ENCODE measurements at regions not wholly inside any gene's neighbourhood (a gene's known extent, or its start where the extent isn't known, plus 50 kb on each side); places are given as distances from the start of the nearest gene placed in this dataset.

DNA sequence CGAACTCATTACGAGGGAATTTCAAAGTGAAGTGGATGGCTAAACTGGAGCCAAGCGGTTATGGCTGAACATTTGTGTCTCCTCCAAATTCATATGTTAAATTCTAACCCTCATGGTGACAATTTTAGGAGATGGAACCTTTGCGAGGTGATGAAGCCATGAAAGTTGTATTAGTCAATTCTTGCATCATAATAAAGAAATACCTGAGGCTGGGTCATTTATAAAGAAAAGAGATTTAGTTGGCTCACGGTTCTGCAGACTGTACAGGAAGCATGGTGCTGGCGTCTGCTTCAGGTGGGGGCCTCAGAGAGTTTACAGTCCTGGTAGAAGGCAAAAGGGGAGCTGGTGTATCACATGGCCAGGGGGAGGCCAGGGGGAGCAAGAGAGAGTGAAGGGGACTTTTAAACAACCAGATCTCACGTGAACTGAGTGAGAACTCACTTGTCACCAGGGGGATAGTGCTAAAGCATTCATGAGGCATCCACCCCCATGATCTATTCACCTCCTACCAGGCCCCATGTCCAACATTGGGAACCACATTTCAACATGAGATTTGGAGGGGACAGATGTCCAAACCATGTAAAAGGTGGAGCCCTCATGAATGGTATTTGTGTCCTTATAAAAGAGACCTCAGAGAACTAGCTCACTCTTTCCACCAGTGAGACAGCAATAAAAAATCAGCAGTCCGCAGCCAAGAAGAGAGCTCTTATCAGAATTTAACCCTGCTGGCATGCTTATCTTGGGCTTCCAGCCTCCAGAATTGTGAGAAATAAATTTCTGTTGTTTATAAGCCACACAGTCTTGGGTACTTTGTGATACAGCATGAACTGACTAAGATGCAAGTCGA lies 143.4 kb downstream of the MTRR start:
- TF ChIP-seq, protein P1, sequence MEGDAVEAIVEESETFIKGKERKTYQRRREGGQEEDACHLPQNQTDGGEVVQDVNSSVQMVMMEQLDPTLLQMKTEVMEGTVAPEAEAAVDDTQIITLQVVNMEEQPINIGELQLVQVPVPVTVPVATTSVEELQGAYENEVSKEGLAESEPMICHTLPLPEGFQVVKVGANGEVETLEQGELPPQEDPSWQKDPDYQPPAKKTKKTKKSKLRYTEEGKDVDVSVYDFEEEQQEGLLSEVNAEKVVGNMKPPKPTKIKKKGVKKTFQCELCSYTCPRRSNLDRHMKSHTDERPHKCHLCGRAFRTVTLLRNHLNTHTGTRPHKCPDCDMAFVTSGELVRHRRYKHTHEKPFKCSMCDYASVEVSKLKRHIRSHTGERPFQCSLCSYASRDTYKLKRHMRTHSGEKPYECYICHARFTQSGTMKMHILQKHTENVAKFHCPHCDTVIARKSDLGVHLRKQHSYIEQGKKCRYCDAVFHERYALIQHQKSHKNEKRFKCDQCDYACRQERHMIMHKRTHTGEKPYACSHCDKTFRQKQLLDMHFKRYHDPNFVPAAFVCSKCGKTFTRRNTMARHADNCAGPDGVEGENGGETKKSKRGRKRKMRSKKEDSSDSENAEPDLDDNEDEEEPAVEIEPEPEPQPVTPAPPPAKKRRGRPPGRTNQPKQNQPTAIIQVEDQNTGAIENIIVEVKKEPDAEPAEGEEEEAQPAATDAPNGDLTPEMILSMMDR (IDR thresholded peaks at IDR 0.05; ENCODE audit: poor library complexity, severe bottlenecking): no peak
- TF ChIP-seq EZH2 (IDR thresholded peaks at IDR 0.05; ENCODE audit: borderline replicate concordance, insufficient read depth, low read length, poor library complexity, severe bottlenecking): no peak
- TF ChIP-seq, protein P2, sequence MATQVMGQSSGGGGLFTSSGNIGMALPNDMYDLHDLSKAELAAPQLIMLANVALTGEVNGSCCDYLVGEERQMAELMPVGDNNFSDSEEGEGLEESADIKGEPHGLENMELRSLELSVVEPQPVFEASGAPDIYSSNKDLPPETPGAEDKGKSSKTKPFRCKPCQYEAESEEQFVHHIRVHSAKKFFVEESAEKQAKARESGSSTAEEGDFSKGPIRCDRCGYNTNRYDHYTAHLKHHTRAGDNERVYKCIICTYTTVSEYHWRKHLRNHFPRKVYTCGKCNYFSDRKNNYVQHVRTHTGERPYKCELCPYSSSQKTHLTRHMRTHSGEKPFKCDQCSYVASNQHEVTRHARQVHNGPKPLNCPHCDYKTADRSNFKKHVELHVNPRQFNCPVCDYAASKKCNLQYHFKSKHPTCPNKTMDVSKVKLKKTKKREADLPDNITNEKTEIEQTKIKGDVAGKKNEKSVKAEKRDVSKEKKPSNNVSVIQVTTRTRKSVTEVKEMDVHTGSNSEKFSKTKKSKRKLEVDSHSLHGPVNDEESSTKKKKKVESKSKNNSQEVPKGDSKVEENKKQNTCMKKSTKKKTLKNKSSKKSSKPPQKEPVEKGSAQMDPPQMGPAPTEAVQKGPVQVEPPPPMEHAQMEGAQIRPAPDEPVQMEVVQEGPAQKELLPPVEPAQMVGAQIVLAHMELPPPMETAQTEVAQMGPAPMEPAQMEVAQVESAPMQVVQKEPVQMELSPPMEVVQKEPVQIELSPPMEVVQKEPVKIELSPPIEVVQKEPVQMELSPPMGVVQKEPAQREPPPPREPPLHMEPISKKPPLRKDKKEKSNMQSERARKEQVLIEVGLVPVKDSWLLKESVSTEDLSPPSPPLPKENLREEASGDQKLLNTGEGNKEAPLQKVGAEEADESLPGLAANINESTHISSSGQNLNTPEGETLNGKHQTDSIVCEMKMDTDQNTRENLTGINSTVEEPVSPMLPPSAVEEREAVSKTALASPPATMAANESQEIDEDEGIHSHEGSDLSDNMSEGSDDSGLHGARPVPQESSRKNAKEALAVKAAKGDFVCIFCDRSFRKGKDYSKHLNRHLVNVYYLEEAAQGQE (IDR thresholded peaks at IDR 0.05; ENCODE audit: borderline replicate concordance): no peak
- TF ChIP-seq POLR2AphosphoS5 (IDR thresholded peaks at IDR 0.05): no peak
- no peak for TF ChIP-seq TAF1 (IDR thresholded peaks at IDR 0.05; ENCODE audit: low read depth)
- TF ChIP-seq RAD21 (conservative IDR thresholded peaks at IDR 0.05): no peak
- no peak for TF ChIP-seq SMC3 (conservative IDR thresholded peaks at IDR 0.05; ENCODE audit: poor library complexity)

Measured in neural cell (in vitro differentiated cells).